ENCODE measurements at regions not wholly inside any gene's neighbourhood (a gene's known extent, or its start where the extent isn't known, plus 50 kb on each side); places are given as distances from the start of the nearest gene placed in this dataset.

DNA sequence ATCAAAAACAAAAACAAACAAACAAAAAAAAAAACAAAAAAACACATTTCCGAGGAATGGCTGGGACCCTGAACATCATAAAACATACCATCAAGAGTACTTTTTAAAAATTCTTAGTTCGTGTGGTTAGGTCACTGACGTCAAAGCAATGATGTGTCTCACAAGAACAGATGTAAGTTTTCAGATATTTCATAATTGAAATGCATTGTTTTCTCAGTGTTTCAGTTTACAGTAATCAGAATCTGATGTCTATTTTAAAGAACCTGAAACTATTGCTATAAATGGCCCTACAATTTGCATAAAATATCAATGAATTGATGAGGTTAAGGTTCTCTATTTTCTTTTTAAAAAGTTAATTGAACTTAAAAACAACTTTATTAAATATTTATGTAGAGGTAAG lies 103.7 kb upstream of the HGF start:
- TF ChIP-seq POLR2A (IDR thresholded peaks at IDR 0.05): no peak
- TF ChIP-seq, protein P1, sequence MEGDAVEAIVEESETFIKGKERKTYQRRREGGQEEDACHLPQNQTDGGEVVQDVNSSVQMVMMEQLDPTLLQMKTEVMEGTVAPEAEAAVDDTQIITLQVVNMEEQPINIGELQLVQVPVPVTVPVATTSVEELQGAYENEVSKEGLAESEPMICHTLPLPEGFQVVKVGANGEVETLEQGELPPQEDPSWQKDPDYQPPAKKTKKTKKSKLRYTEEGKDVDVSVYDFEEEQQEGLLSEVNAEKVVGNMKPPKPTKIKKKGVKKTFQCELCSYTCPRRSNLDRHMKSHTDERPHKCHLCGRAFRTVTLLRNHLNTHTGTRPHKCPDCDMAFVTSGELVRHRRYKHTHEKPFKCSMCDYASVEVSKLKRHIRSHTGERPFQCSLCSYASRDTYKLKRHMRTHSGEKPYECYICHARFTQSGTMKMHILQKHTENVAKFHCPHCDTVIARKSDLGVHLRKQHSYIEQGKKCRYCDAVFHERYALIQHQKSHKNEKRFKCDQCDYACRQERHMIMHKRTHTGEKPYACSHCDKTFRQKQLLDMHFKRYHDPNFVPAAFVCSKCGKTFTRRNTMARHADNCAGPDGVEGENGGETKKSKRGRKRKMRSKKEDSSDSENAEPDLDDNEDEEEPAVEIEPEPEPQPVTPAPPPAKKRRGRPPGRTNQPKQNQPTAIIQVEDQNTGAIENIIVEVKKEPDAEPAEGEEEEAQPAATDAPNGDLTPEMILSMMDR (IDR thresholded peaks at IDR 0.05): no peak

Measured in esophagus squamous epithelium (tissue), 4 donors.